Transverse colon (tissue), 4 donors: ENCODE measurements at regions not wholly inside any gene's neighbourhood (a gene's known extent, or its start where the extent isn't known, plus 50 kb on each side); places are given as distances from the start of the nearest gene placed in this dataset.

ENCODE experiments used
- CTCF ChIP-seq, 5 experiments: fragments of 200-600 bp in 3 of 5; fragments of 450-650 bp in 2 of 5; sonication (generic) in 3 of 5; IDR thresholded peaks; 1 replicate in 2 of 5; 2 replicates in 3 of 5; pipeline ENCODE4 v1.5.1; 2016 to 2017; ENCODE audit warnings: antibody characterized with exemption in 5 of 5, inconsistent platforms in 3 of 5, mild to moderate bottlenecking in 2 of 5, moderate library complexity in 1 of 5
- EP300 ChIP-seq: sonication (generic); formaldehyde crosslinking; IDR thresholded peaks from one replicate; pipeline ENCODE4 v1.6.1; 2017; ENCODE audit warnings: antibody characterized with exemption, low read depth
- POLR2A ChIP-seq: fragments of 450-650 bp; IDR thresholded peaks from one replicate; pipeline ENCODE4 v1.6.1; 2016; ENCODE audit warnings: antibody characterized with exemption, mild to moderate bottlenecking, moderate library complexity
- POLR2AphosphoS5 ChIP-seq, 3 donors: sonication (generic); formaldehyde crosslinking; IDR thresholded peaks; one replicate each; pipeline ENCODE4 v1.6.1; 2016; ENCODE audit warnings: antibody characterized with exemption in 3 of 3

GRCh38 chr1:218959784-218960183, 213.9 kb upstream of the LYPLAL1 start:
- TF ChIP-seq POLR2A (no peak), CTCF (IDR thresholded peaks at IDR 0.05) (no peak), POLR2AphosphoS5 (IDR thresholded peaks at IDR 0.05) (no peak), EP300 (no peak)
